ENCODE measurements at regions not wholly inside any gene's neighbourhood (a gene's known extent, or its start where the extent isn't known, plus 50 kb on each side); places are given as distances from the start of the nearest gene placed in this dataset.
"Not testable (repeated sequence)": the region's sequence is repeated elsewhere in the genome, so short reads cannot be mapped to it uniquely, and the experiment has no call there.

DNA sequence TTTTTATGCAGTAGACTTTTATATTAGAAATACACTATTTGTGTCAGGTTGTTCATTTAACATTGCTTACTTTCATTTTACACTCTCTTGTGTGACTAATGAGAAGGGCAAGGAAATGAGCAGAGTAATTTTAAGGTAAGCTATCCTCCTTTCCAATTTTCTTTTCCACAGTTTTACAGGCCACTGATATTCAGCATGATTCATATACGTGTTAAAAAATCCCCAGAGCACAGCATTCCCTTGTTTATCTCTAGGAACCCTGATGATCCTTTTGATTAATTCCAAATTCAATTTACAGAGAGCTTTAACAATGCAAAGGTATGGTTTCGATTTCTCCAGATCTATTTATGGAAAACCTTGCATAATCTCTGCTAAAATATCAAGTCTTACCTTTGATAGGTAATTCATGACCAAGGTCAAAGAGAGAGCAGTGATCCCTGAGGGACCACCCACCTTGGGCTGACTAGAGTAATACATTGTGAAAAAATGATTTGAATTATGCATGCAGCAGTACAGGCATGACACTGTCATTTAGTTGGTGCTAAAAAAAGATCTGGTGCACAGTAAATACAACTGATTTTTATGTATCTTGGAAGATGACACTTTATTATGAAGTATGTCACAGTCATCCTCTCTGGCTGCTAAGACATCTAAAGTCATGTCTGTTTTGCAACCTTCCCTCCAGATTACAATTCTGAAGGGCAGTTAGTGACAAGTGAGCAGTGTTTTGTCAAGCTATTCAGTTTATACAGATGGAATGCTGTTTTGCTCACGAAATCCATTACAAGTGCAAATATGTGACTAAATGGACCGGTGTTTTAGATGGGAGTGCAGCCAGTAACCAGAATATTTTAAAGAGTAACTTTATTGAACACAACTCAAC is 736.6 kb downstream of the EPHA7 start:
- Histone ChIP-seq H4K20me1 (ENCODE audit: insufficient read depth) (no peaks in the 10 kb centered on the region), H3K4me2 (no peak overlapping the region), H3K27me3 (ENCODE audit: insufficient read depth, low read depth) (no peaks in the 10 kb centered on the region), H3K9me3 (ENCODE audit: insufficient read depth, low read depth) (no peaks in the 10 kb centered on the region), H3K4me1 (replicated peaks; ENCODE audit: insufficient read depth) (no peaks in the 10 kb centered on the region), H3K79me2 (ENCODE audit: low read depth) (no peaks in the 10 kb centered on the region), H3K36me3 (ENCODE audit: low read depth) (no peaks in the 10 kb centered on the region), H3F3A (ENCODE audit: insufficient read depth, low read depth) (no peaks in the 10 kb centered on the region), H2AFZ (no peak overlapping the region), H3K9me2 (ENCODE audit: insufficient read depth) (no peaks in the 10 kb centered on the region), H3K27ac (no peak overlapping the region), H3K4me3 (no peak overlapping the region)
- intact Hi-C loops (cut with micrococcal nuclease; ENCODE audit: unreplicated experiment) = no loop called here
- no peak for TF ChIP-seq EZH2 (IDR thresholded peaks at IDR 0.05; ENCODE audit: low read depth)
- TF ChIP-seq, protein P1, sequence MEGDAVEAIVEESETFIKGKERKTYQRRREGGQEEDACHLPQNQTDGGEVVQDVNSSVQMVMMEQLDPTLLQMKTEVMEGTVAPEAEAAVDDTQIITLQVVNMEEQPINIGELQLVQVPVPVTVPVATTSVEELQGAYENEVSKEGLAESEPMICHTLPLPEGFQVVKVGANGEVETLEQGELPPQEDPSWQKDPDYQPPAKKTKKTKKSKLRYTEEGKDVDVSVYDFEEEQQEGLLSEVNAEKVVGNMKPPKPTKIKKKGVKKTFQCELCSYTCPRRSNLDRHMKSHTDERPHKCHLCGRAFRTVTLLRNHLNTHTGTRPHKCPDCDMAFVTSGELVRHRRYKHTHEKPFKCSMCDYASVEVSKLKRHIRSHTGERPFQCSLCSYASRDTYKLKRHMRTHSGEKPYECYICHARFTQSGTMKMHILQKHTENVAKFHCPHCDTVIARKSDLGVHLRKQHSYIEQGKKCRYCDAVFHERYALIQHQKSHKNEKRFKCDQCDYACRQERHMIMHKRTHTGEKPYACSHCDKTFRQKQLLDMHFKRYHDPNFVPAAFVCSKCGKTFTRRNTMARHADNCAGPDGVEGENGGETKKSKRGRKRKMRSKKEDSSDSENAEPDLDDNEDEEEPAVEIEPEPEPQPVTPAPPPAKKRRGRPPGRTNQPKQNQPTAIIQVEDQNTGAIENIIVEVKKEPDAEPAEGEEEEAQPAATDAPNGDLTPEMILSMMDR (conservative IDR thresholded peaks at IDR 0.05) = no peak
- POLR2A ChIA-PET (ENCODE audit: unreplicated experiment) = no interaction called here
- no TSS peak for BruUV-seq (replicated peaks)
- CTCF ChIA-PET = no interaction called here
- no peak for DNase-seq

DNA sequence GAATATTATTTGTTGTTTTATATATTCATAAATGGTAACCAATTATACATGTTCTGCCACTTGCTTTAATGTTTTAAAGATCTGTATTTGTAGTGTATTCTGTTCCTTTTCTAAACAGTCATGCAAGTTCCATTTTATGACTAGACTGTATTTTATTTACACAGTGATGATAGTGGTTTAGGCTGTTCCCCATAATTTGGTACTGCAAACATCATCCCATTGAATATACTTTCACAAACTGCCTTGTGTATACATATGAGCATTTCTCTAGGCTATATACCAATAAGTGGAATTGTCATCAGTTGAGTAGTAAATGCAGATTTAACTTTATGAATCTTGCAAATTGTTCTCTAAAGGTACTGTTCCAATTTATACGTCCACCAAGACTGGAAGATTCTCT is 738.0 kb downstream of the EPHA7 start:
- Histone ChIP-seq H3K9me3 (ENCODE audit: insufficient read depth, low read depth) (no peaks in the 10 kb centered on the region), H3K4me3 (no peak overlapping the region), H4K20me1 (ENCODE audit: insufficient read depth) (no peaks in the 10 kb centered on the region), H3F3A (ENCODE audit: insufficient read depth, low read depth) (no peaks in the 10 kb centered on the region), H3K4me2 (no peak overlapping the region), H3K79me2 (ENCODE audit: low read depth) (no peaks in the 10 kb centered on the region), H3K36me3 (ENCODE audit: low read depth) (no peaks in the 10 kb centered on the region), H2AFZ (no peak overlapping the region), H3K4me1 (replicated peaks; ENCODE audit: insufficient read depth) (no peaks in the 10 kb centered on the region), H3K9me2 (ENCODE audit: insufficient read depth) (no peaks in the 10 kb centered on the region), H3K27ac (no peak overlapping the region), H3K27me3 (ENCODE audit: insufficient read depth, low read depth) (no peaks in the 10 kb centered on the region)
- no peak for DNase-seq
- intact Hi-C loops (cut with micrococcal nuclease; ENCODE audit: unreplicated experiment) = no loop called here
- no peak for TF ChIP-seq EZH2 (IDR thresholded peaks at IDR 0.05; ENCODE audit: low read depth)
- TF ChIP-seq, protein P1 (conservative IDR thresholded peaks at IDR 0.05) = no peak
- POLR2A ChIA-PET (ENCODE audit: unreplicated experiment) = no interaction called here
- no TSS peak for BruUV-seq (replicated peaks)
- CTCF ChIA-PET = no interaction called here

DNA sequence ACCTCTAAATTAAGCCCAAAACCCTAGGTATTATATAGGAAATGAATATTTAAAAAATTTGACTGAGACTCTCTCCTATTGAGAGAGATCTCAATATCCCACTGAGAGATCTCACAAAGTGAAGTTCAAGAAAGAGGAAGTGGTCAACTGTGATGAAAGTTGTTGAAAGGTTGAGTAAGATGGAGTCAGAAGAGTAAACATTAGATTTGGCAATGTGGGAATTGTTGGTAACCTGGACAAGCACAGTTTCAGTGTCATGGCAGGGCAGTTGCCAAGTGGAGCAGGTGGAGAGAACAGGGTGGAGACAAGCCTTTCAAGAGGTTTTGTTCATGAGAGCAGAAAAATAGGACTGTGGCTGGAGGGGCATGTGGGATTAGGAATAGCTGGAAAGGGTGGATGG is 747.9 kb downstream of the EPHA7 start:
- CTCF ChIA-PET; intact Hi-C loops (cut with micrococcal nuclease; ENCODE audit: unreplicated experiment); H3K36me3 ChIP-seq (ENCODE audit: low read depth); DNase-seq; H3K4me3 ChIP-seq; H2AFZ ChIP-seq; H3K4me2 ChIP-seq; H3K79me2 ChIP-seq (ENCODE audit: low read depth); H4K20me1 ChIP-seq (ENCODE audit: insufficient read depth); H3F3A ChIP-seq (ENCODE audit: insufficient read depth, low read depth); H3K4me1 ChIP-seq (replicated peaks; ENCODE audit: insufficient read depth); H3K27ac ChIP-seq; H3K9me2 ChIP-seq (ENCODE audit: insufficient read depth); POLR2A ChIA-PET (ENCODE audit: unreplicated experiment); H3K9me3 ChIP-seq (ENCODE audit: insufficient read depth, low read depth); BruUV-seq (replicated peaks); H3K27me3 ChIP-seq (ENCODE audit: insufficient read depth, low read depth): not testable (repeated sequence)

DNA sequence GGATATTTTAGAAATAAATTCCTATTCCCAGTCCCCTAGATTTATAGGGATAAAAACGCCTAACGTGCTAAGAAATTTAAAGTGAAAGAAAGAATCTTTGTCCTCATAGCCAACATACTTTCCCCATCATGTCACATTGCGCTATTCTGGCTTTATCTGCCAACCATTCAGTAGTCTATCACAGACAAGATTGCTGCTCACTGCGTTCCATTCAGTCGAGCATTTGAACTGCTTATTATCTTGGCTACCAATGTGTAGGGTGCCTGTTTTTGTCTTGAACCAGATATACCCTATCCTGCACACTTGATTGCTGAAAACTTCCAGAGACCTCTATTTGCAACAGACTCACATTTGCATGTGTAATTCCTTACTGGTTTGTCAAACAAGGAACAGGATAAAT is 751.5 kb downstream of the EPHA7 start:
- POLR2A ChIA-PET (ENCODE audit: unreplicated experiment) = no interaction called here
- intact Hi-C loops (cut with micrococcal nuclease; ENCODE audit: unreplicated experiment) = no loop called here
- BruUV-seq (replicated peaks) = no TSS peak

More for the DNA sequence above, 751.5 kb downstream of the EPHA7 start:
- no peaks in the 10 kb centered on the region for H3K9me3 ChIP-seq (ENCODE audit: insufficient read depth, low read depth)
- H3K4me1 ChIP-seq (replicated peaks; ENCODE audit: insufficient read depth) = no peaks in the 10 kb centered on the region
- CTCF ChIA-PET = no interaction called here
- H3K27me3 ChIP-seq (ENCODE audit: insufficient read depth, low read depth) = no peaks in the 10 kb centered on the region
- H3K36me3 ChIP-seq (ENCODE audit: low read depth) = no peaks in the 10 kb centered on the region
- H3K4me3 ChIP-seq = no peak overlapping the region
- H3K9me2 ChIP-seq (ENCODE audit: insufficient read depth) = no peaks in the 10 kb centered on the region
- DNase-seq = no peak
- H2AFZ ChIP-seq = no peak overlapping the region
- no peaks in the 10 kb centered on the region for H3F3A ChIP-seq (ENCODE audit: insufficient read depth, low read depth)
- no peak overlapping the region for H3K4me2 ChIP-seq
- no peaks in the 10 kb centered on the region for H4K20me1 ChIP-seq (ENCODE audit: insufficient read depth)
- no peaks in the 10 kb centered on the region for H3K79me2 ChIP-seq (ENCODE audit: low read depth)
- no peak overlapping the region for H3K27ac ChIP-seq
- TF ChIP-seq, protein P1 (conservative IDR thresholded peaks at IDR 0.05) = no peak
- no peak for TF ChIP-seq EZH2 (IDR thresholded peaks at IDR 0.05; ENCODE audit: low read depth)
